HG02678 (cell line): ENCODE measurements at regions not wholly inside any gene's neighbourhood (a gene's known extent, or its start where the extent isn't known, plus 50 kb on each side); places are given as distances from the start of the nearest gene placed in this dataset.

ENCODE experiments used
- ATAC-seq: cut with Tn5 transposase; IDR thresholded peaks from one replicate; pipeline ENCODE4 v1.9.1; 2021; ENCODE audit warnings: mild to moderate bottlenecking, moderate library complexity; ENCODE audit not compliant: unreplicated experiment

- no peak for ATAC-seq
Observed at GRCh38 chrX:78496483-78496882, 162.6 kb downstream of the RTL3 start.

GRCh38 chrX:78493180-78493579, 165.8 kb upstream of the CYSLTR1 start:
- peak; percentile 65 for ATAC-seq

- ATAC-seq: no peak
Observed at GRCh38 chrX:78476701-78477100, 149.3 kb upstream of the CYSLTR1 start.

GRCh38 chrX:78456909-78457308, 129.5 kb upstream of the CYSLTR1 start:
- no peak for ATAC-seq

GRCh38 chrX:78455901-78456300, 128.5 kb upstream of the CYSLTR1 start:
- no peak for ATAC-seq

- ATAC-seq: no peak
Observed at GRCh38 chrX:78452356-78452755, 124.9 kb upstream of the CYSLTR1 start.

GRCh38 chrX:78437621-78438020, 110.2 kb upstream of the CYSLTR1 start:
- ATAC-seq: no peak

GRCh38 chrX:78429172-78429571, 101.8 kb upstream of the CYSLTR1 start:
- ATAC-seq: no peak

GRCh38 chrX:78388663-78389062, 61.3 kb upstream of the CYSLTR1 start:
- no peak for ATAC-seq

- no peak for ATAC-seq
Observed at GRCh38 chrX:78387364-78387763, 60.0 kb upstream of the CYSLTR1 start.

GRCh38 chrX:78384486-78384885, 57.1 kb upstream of the CYSLTR1 start:
- no peak for ATAC-seq

GRCh38 chrX:78383594-78383993, 56.2 kb upstream of the CYSLTR1 start:
- ATAC-seq: no peak

- no peak for ATAC-seq
Observed at GRCh38 chrX:78378476-78379115, 51.2 kb upstream of the CYSLTR1 start.
